ENCODE measurements at regions not wholly inside any gene's neighbourhood (a gene's known extent, or its start where the extent isn't known, plus 50 kb on each side); places are given as distances from the start of the nearest gene placed in this dataset.
"Not testable (repeated sequence)": the region's sequence is repeated elsewhere in the genome, so short reads cannot be mapped to it uniquely, and the experiment has no call there.

DNA sequence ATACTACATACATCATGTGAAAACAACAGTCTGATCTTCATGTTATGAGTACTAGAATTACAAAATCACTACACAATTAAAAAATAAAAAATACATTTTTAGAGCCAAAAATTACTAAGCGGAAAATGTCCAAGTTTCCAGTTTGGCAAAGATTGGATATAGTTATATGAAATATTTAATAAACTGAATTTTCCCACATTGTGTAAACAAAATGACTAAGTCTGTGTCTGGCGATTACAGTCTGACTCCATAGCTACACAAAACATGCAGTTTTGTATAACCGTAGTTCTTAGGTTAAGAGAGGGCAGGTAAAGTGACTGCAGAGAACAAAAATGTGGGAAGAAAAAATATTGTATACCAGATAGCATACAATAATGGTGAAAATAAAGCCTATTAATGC is 59.2 kb upstream of the TMEM47 start:
- DNase-seq (ENCODE audit: low read depth, low spot score) = no peak
- H3K27ac ChIP-seq = no peak overlapping the region

DNA sequence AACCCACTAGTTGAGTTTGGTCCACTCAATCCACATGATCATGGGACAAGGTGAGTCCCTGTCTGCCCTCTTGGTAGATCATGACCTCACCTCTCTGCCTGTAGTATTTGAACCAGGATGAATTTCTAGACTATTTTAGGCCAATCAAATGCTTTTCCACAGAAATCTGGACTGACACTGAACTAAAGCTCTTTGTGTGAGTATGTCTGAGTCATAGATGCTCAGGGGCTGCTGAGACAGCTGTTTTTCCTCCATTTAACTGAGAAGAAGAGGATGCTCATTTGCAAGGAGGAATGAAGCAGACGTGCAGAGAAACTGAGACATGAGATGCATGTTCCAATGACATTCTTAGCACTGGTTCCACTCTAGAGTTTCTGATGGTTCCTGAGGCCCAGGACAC is 77.3 kb upstream of the TMEM47 start:
- no peak for DNase-seq (ENCODE audit: low read depth, low spot score)
- no peak overlapping the region for H3K27ac ChIP-seq

DNA sequence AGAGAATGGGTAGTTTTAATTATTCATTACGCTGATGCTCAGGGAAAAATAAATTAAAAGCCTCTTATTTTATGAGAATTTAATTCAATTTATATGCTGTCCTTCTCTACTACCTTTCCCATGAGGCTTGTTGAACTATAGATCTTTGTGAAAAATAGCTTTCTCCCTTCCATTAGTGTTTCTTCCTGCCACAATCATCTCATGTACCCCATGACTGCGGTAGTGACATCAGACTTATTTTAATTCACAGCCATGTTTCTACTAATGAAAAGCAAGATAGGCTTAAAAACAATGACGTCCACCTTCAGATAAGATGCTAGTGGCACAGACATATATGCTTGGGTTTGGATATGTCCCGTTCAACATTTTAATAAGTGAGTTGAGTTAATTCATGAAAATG is 87.4 kb upstream of the TMEM47 start:
- no peak for DNase-seq (ENCODE audit: low read depth, low spot score)
- no peak overlapping the region for H3K27ac ChIP-seq

DNA sequence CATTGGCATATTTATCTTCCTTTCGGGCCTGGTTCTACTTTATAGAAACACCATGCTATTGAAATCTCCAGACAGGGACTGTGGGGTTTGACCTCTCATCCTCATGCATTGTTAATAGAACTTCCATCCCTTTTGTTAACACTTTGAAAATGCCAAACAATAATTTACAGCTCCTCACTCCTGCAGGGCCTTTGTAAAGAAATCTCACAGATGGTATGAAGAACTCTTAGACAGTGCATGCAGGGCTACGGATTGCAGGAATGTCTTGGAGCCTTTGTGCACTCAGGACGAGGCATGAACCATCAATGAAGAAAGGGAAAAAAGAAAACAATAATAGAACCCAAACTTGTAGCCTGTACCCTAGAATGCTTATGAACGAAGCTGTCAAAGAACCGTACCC is 92.8 kb upstream of the TMEM47 start:
- no peak for DNase-seq (ENCODE audit: low read depth, low spot score)
- H3K27ac ChIP-seq = no peak overlapping the region

DNA sequence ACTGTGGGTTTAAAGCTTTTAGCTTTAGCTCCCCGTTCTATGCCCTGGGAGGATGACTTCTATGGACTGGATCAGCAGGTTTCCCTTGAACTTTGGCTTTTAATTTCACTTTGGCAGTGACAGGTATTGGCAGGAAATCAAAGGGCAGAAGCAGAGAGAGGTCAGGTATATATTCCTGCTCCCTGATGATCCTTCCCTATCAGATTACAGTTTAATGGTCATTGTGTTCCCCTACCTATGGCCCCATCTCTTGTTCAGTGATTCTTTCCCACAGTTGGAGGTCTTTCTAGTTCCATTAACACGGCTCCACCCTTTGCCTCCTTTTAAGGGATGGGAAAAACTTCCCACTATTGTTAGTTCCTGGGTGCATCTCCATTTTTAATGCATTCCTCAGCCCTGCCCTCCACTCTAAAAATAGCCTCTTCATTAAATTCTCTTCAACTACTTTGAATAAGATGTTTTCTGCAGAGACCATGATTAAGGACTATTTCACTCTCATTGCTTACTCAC is 107.8 kb upstream of the TMEM47 start:
- H3K27ac ChIP-seq = no peak overlapping the region
- DNase-seq (ENCODE audit: low read depth, low spot score) = no peak

DNA sequence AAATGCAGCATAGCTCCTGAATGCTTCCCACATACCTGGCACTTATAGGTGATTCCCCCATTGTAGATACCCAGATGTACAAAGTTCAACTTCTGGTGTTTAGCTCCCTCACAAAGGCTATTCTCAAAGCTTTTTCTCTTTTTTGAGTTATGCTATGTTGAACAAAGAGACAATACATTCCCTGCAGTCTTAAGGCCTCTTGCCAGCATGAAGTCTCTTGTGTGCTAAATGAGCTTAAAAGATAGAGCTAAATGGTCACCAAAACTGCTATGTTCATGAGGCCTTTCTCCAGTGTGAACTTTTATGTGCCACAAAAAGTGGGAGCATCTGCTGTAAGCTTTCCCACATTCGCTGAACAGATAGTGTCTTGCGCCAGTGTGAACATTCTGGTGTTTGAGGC is 111.2 kb upstream of the TMEM47 start:
- DNase-seq (ENCODE audit: low read depth, low spot score) = no peak
- no peak overlapping the region for H3K27ac ChIP-seq

DNA sequence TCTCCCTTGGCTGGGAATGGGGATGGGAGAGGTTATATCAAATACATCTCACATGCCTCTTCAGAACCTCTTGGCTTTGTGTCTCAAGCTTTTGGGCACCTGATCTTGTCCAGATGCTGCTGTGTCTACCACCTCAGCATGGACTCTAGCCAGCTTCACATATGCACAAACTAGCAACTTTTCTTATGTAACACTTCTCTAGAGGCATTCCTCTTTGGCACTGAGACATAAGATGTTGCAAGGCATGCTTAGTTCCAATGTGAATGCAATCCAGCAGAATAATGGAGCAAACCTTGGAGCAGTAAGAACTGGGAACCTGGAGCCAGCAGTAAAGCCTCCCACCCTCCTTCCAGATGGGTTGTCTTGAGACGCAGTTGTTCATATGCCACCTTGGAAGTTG is 113.4 kb upstream of the TMEM47 start:
- no peak overlapping the region for H3K27ac ChIP-seq
- DNase-seq (ENCODE audit: low read depth, low spot score) = no peak

DNA sequence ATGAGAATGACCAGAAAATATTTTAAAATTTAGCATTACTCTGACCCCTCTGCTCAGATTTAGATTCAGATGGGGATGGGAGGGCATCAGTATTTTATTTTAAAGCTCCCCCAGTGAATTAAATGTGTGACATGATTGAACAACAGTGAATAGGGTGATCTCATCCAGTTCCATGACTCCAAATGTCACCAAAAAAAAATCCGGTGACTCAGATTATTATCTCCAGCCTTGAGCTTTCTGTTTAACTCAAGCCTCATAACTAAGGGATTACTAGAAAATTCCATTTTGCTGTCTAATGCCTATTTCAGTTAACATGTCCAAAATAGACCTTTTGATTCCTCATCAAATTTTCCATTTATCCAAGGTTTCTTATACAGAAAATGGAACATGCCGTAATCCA is 121.8 kb upstream of the TMEM47 start:
- H3K27ac ChIP-seq = no peak overlapping the region
- no peak for DNase-seq (ENCODE audit: low read depth, low spot score)

DNA sequence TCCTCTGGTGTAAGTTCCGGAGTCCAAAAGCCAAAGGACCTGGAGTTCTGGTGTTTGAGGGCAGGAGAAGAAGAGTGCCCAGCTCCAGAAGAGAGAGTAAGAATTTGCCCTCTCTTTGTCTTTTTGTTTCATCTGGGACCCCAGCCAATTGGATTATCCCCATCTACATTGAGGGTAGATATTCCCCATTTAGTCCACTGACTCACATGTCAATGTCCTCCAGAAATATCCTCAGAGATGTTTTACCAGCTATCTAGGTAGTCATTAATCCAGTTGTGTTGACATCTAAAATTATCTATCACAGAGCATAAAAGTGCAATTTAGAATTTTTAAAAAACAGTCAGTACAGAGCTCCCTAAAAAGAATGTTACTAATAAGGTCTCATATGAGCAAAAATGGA is 132.9 kb upstream of the TMEM47 start:
- H3K27ac ChIP-seq = no peak overlapping the region
- no peak for DNase-seq (ENCODE audit: low read depth, low spot score)

DNA sequence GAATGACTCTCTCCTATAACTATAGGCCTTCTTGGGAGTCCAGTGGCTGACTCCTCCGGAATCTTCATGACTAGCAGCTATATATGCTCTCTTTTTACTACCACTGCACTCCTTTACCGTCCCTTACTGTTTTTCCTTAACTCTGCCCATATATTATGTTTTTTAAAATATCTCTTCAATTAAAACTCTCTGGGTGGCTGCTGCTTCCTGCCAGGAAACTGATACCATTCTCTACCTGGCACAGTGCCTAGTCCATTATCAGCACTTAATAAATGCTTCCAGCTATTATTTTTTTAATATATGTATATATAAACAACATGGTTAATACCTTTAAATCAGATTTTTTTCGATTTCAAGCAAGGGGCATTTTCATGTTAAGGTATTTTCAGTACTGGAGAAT is 136.6 kb upstream of the FAM47B start:
- no peak overlapping the region for H3K27ac ChIP-seq
- no peak for DNase-seq (ENCODE audit: low read depth, low spot score)

DNA sequence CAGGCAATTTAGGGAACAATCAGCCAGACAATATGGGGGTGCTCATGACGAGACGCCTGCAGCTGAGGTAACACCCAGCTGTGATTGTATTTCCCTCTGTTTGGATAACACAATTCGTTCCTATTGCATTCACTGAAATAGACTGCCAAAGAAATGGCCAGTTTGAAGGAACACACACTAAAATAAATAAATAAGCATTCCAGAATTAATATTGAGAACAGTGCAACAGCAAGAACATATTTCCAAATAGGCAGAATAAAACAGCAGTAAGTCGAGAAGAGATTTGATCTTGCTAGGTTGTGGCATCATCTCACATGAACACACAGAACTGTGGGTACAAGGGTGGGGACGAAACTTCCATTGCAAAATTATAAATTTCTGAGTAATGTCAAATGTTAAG is 133.5 kb upstream of the FAM47B start:
- DNase-seq (ENCODE audit: low read depth, low spot score) = no peak
- H3K27ac ChIP-seq = no peak overlapping the region

DNA sequence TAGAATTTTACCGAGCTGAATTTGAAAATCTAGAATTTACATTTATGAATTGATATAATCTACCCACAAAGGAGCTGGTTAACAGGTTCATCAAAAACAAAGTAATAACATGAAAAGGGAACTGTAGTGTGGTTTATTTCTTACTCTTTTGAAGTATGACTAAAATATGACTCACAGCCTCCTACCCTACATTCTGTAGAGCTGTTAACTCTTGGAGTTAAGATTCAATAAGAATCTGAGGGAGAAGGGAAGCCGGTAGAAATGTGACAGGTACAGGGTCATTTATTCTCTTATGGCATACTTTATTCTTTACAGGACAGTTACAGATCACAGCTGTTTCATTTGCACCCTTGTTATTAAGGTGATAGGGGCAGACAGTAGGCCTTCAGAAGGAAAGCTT is 132.2 kb upstream of the FAM47B start:
- no peak for DNase-seq (ENCODE audit: low read depth, low spot score)
- no peak overlapping the region for H3K27ac ChIP-seq

DNA sequence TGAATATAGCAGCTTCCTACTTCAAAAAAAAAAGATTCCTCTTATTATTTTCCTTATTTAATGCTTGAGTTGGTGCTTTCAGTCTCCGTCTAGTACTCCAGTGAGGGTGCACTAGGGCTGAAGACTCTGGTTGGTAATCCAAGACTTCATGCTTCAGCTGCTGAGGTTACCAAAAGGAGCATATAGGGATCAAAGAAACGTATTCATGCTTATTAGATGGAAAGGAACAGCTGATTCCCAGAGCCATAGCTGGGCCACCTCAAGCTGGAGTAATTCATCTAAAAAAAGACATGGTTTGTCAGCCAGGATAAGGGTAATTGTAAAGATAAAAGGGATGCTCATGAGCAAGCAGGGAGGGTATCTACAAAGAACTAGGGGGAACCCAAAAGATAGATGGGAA is 131.7 kb upstream of the FAM47B start:
- H3K27ac ChIP-seq = no peak overlapping the region
- no peak for DNase-seq (ENCODE audit: low read depth, low spot score)

DNA sequence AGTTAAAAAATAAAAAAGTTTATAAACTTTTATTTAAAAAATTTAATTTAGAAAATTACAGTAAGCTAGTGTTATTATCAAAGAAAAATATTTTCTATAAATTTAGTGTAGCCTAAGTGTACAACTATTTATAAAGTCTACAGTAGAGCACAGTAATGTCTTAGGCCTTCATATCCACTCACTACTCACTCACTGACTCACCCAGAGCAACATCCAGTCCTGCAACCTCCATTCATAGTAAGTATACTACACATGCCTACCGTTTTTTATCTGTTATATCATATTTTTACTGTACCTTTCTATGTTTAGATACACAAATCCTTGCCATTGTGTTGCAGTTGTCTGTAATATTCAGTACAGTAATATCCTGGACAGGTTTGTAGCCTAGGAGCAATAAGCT is 129.0 kb upstream of the FAM47B start:
- DNase-seq (ENCODE audit: low read depth, low spot score) = no peak

DNA sequence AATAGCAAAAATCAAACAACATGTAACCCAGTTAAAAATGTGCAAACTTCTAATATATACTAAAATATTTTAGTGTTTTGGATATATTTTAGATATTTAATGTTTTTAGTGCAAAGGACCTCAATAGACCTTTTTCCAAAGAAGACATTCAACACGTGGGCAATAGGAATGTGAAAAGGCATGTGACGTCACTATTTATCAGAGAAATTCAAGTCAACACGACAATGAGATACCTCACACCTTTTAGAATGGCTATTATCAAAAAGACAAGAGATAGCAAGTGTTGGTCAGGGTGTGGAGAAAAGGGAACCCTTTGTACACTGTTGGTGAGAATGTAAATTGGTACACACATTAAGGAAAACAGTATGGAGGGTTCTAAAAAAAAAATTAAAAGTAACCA is 115.6 kb upstream of the FAM47B start:
- no peak for DNase-seq (ENCODE audit: low read depth, low spot score)
- no peak overlapping the region for H3K27ac ChIP-seq

More for the DNA sequence above, 129.0 kb upstream of the FAM47B start:
- no peak overlapping the region for H3K27ac ChIP-seq

DNA sequence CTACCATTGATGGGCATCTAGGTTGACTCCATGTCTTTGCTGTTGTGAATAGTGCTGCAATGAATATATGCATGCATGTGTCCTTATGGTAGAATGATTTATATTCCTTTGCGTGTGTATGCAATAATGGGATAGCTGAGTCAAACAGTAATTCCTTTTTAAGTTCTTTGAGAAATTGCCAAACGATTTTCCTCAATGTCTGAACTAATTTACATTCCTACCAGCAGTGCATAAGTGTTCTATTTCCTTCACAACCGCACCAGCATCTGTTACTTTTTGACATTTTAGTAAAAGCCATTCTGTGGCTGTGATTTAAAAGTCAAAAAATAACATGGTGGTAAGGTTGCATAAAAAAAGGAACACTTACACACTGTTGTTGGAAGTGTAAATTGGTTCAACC is 103.1 kb upstream of the FAM47B start:
- DNase-seq (ENCODE audit: low read depth, low spot score) = no peak
- H3K27ac ChIP-seq = no peak overlapping the region

DNA sequence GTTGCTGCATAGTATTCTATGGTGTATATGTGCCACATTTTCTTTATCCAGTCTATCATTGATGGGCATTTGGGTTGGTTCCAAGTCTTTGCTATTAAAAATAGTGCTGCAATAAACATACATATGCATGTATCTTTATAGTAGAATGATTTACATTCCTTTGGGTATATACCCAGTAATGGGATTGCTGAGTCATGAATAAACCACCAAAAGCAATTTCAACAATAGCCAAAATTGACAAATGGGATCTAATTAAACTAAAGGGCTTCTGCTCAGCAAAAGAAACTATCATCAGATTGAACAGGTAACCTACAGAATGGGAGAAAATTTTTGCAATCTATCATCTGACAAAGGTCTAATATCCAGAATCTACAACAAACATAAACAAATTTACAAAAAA is 101.4 kb upstream of the FAM47B start:
- not testable (repeated sequence) for DNase-seq (ENCODE audit: low read depth, low spot score); H3K27ac ChIP-seq

DNA sequence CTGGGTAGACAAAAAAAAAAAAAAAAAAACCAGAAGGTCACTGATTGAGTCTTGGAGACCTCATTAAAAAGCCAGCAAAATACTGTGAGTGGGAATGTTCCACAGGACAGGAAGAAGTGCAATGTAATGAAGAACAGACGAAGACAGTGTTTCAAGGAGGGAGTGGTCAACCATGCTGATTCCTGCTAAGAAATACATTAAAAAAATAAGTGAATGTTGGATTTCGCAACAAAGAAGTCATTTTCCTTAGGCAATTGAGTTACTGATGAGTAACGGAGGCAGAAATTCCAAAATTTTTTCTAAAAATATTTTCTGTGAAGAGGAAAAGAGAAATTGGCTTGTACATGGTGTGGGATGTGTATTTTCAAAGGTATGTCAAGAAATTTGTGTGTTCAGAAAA is 94.3 kb upstream of the FAM47B start:
- DNase-seq (ENCODE audit: low read depth, low spot score) = no peak

DNA sequence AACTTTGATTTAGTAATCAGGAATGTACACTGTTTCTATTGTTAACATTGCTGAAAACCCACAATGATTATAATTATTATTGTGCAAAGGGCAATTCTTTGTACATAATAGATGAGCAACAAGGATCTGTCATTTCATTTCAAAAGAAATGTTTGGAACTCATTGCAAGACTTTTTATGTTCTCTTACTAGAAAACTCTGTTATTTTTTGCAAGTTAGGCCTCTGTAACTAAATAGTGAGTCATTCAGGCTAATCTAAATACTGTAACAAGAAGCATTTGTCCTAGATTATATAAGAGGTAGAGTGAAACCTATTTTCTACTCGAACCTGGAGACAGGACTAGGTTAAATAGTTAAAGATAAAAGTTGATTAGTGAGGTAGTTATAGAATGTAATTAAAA is 93.2 kb upstream of the FAM47B start:
- no peak for DNase-seq (ENCODE audit: low read depth, low spot score)
- no peak overlapping the region for H3K27ac ChIP-seq

More for the DNA sequence above, 94.3 kb upstream of the FAM47B start:
- H3K27ac ChIP-seq = no peak overlapping the region

DNA sequence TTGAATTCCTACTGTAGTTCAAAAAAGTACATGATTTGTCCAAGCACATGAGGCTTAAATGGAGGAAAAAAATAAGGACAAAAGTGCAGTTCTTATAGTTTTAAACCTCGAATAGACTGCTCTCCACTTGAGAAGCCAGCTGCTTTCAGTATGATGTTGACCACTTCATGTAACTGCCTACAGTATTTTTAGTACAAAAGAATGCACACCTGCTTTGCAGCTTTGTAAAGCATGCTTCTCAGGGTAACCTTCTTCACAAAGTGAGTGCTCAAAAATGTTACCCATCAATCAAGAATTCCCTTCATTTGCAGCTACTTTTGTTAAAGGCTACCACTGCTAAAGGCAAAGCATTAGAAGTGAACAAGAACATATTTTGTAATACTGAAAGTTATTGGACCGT is 83.4 kb upstream of the FAM47B start:
- no peak overlapping the region for H3K27ac ChIP-seq

DNA sequence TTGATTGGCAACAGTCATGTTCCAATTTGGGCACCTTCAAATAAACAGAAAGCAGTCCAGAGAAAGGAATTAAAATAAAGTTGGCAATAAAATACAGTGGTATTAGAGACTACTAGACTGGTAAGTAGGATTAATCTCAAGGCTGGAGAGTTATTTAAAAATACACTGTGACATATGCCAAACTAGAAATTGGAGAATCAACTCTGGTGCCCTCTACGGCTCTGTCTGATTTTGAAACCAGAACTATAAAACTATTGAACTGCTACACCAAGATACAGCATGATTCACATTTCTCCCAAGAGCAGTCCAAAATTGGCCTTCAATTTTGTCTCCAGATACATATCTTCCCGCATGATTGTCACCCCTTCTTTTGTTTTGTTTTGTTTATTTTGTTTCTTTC is 78.7 kb upstream of the FAM47B start:
- no peak overlapping the region for H3K27ac ChIP-seq
- DNase-seq (ENCODE audit: low read depth, low spot score) = no peak

More for the DNA sequence above, 83.4 kb upstream of the FAM47B start:
- no peak for DNase-seq (ENCODE audit: low read depth, low spot score)

DNA sequence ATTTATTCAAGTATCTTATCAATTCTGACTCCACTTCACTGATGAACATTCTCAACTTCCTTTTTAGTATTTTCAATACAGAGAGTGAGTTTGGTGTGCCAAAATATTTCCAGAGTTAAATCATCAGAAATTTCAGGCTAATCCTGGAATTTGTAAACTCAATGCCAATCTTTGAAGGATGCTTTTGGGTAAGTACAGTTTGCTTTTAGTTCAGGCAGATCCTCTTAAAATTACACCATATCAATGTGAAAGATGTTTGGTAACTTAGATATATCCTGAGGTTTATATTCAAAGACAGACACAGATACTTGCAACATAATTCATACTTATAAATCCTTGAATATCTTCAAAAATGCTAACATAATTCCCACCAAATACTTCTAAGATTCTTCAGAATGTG is 76.0 kb upstream of the FAM47B start:
- no peak overlapping the region for H3K27ac ChIP-seq
- DNase-seq (ENCODE audit: low read depth, low spot score) = no peak

DNA sequence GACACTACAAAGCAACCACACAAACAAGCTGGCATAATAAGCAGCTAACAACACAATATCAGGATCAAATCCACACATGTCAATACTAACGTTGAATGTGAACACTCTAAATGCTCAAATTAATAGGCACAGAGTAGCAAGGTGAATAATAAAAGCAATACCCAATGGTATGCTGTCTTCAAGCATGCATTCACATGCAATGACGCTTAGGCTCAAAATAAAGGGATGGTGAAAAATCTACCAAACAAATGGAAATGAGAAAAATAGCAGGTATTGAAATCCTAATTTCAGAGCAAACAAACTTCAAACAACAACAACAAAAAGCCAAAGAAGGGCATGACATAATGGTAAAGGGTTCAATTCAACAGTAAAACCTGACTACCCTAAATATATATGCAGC is 74.0 kb upstream of the FAM47B start:
- H3K27ac ChIP-seq = no peak overlapping the region
- no peak for DNase-seq (ENCODE audit: low read depth, low spot score)
